ENCODE measurements at regions not wholly inside any gene's neighbourhood (a gene's known extent, or its start where the extent isn't known, plus 50 kb on each side); places are given as distances from the start of the nearest gene placed in this dataset.

DNA sequence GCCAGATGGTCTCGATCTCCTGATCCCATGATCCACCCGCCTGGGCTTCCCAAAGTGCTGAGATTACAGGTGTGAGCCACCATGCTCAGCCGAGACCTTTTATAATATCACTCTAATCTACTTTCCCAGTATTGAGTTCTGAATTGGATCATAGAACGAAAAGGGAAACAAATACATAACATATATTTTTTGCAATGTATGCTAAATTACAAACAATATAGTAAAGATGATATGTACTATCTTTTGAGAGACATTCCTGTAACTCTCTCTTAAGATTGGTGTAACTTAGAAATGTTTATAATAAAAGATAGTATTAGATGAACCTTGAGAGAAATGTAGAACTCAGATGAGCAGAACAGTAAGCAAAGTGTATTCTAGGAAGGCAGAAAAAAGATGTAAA lies 129.2 kb upstream of the TENT5A start:
- Histone ChIP-seq H3K9me3 (ENCODE audit: control insufficient read depth, insufficient read depth, low read depth, low read length) (no peaks in the 10 kb centered on the region), H3K27ac (ENCODE audit: extremely low read depth, low read depth, low read length) (no peak overlapping the region), H3K36me3 (ENCODE audit: control insufficient read depth in 2 of 2, insufficient read depth in 1 of 2, low read length in 2 of 2) (no peaks in the 10 kb centered on the region), H3K4me3 (ENCODE audit: low read depth, low read length) (no peak overlapping the region), H3K4me1 (ENCODE audit: control insufficient read depth, insufficient read depth, low read length) (no peaks in the 10 kb centered on the region)
- ChIA-PET CTCF (interaction anchor here (0.6 kb wide), 1 partner anchor 389 kb away, joined by 3 read pairs; no protein-coding TSS in a partner anchor), POLR2A (no interaction called here)
- no peak for TF ChIP-seq ZNF391 (tag by site-specific recombination; IDR thresholded peaks at IDR 0.05; ENCODE audit: borderline replicate concordance, low read depth)
- TF ChIP-seq ZNF341 (tag by site-specific recombination; IDR thresholded peaks at IDR 0.05; ENCODE audit: low read depth), result no peak
- TF ChIP-seq, protein P1, sequence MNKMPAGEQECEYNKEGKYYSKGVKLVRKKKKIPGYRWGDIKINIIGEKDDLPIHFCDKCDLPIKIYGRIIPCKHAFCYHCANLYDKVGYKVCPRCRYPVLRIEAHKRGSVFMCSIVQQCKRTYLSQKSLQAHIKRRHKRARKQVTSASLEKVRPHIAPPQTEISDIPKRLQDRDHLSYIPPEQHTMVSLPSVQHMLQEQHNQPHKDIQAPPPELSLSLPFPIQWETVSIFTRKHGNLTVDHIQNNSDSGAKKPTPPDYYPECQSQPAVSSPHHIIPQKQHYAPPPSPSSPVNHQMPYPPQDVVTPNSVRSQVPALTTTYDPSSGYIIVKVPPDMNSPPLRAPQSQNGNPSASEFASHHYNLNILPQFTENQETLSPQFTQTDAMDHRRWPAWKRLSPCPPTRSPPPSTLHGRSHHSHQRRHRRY (tag by site-specific recombination; IDR thresholded peaks at IDR 0.05), result no peak
- TF ChIP-seq WT1 (tag by site-specific recombination; IDR thresholded peaks at IDR 0.05), result no peak
- no peak for TF ChIP-seq ZNF433 (tag by site-specific recombination; IDR thresholded peaks at IDR 0.05; ENCODE audit: low read depth)
- TF ChIP-seq ZNF138 (tag by site-specific recombination; IDR thresholded peaks at IDR 0.05; ENCODE audit: borderline replicate concordance), result no peak

DNA sequence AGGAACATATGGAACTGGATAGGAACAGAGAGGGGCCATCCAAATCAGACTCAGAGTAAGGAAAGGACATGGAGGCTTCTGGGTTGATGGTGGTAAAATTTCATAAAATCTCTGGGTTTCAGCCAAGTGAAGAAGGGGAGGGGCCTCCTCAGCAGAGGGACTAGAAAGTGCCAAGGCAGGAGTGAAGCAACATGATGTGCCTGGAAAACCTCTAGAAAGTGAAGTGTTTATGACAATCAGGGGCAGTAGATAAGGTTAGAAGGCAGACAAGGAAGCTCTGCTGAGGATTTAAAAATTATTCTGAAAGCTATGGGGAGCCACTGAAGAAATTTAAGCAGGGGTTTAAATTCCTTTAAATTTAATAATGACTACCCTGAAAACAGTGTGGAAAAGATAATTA lies 126.0 kb upstream of the TENT5A start:
- CTCF ChIA-PET, result no interaction called here
- Histone ChIP-seq H3K4me3 (ENCODE audit: low read depth, low read length) (no peak overlapping the region), H3K4me1 (ENCODE audit: control insufficient read depth, insufficient read depth, low read length) (no peaks in the 10 kb centered on the region), H3K36me3 (ENCODE audit: control insufficient read depth in 2 of 2, insufficient read depth in 1 of 2, low read length in 2 of 2) (no peaks in the 10 kb centered on the region), H3K27ac (ENCODE audit: extremely low read depth, low read depth, low read length) (no peak overlapping the region), H3K9me3 (ENCODE audit: control insufficient read depth, insufficient read depth, low read depth, low read length) (no peaks in the 10 kb centered on the region)
- POLR2A ChIA-PET, result no interaction called here
- TF ChIP-seq, protein P2, sequence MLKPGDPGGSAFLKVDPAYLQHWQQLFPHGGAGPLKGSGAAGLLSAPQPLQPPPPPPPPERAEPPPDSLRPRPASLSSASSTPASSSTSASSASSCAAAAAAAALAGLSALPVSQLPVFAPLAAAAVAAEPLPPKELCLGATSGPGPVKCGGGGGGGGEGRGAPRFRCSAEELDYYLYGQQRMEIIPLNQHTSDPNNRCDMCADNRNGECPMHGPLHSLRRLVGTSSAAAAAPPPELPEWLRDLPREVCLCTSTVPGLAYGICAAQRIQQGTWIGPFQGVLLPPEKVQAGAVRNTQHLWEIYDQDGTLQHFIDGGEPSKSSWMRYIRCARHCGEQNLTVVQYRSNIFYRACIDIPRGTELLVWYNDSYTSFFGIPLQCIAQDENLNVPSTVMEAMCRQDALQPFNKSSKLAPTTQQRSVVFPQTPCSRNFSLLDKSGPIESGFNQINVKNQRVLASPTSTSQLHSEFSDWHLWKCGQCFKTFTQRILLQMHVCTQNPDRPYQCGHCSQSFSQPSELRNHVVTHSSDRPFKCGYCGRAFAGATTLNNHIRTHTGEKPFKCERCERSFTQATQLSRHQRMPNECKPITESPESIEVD (tag by site-specific recombination; IDR thresholded peaks at IDR 0.05), result no peak
- TF ChIP-seq, protein P3, sequence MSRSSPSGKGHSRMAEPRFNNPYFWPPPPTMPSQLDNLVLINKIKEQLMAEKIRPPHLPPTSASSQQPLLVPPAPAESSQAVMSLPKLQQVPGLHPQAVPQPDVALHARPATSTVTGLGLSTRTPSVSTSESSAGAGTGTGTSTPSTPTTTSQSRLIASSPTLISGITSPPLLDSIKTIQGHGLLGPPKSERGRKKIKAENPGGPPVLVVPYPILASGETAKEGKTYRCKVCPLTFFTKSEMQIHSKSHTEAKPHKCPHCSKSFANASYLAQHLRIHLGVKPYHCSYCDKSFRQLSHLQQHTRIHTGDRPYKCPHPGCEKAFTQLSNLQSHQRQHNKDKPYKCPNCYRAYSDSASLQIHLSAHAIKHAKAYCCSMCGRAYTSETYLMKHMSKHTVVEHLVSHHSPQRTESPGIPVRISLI (tag by site-specific recombination; IDR thresholded peaks at IDR 0.05), result no peak

DNA sequence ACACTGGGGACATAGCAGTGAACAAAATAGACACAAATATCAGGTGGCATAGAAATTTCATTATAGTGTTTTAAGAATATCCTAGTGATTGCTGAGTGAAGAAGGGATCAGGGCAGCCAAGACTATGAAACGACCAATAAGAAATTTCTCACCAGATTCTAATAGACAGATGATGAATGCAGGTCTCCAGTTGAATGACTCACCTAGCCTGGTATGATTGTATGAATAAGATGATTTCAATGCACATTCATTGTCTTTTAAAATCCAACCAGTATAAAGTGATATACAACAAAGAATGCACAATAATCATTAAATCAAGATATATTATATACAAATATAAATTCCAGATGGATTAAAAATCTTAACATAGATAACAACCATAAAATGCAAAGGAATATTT lies 124.5 kb upstream of the TENT5A start:
- POLR2A ChIA-PET, result no interaction called here
- CTCF ChIA-PET, result no interaction called here
- Histone ChIP-seq H3K4me3 (ENCODE audit: low read depth, low read length) (no peak overlapping the region), H3K36me3 (ENCODE audit: control insufficient read depth in 2 of 2, insufficient read depth in 1 of 2, low read length in 2 of 2) (no peaks in the 10 kb centered on the region), H3K4me1 (ENCODE audit: control insufficient read depth, insufficient read depth, low read length) (no peaks in the 10 kb centered on the region), H3K27ac (ENCODE audit: extremely low read depth, low read depth, low read length) (no peak overlapping the region), H3K9me3 (ENCODE audit: control insufficient read depth, insufficient read depth, low read depth, low read length) (no peaks in the 10 kb centered on the region)
- TF ChIP-seq SP7 (tag by site-specific recombination; IDR thresholded peaks at IDR 0.05), result no peak
- TF ChIP-seq ZNF24 (tag by site-specific recombination; IDR thresholded peaks at IDR 0.05), result no peak
- TF ChIP-seq ZNF341 (tag by site-specific recombination; IDR thresholded peaks at IDR 0.05; ENCODE audit: low read depth), result no peak
- TF ChIP-seq HOXD13 (CRISPR knock-in tag; IDR thresholded peaks at IDR 0.05; ENCODE audit: borderline replicate concordance), result no peak
- no peak for TF ChIP-seq ZNF140 (tag by site-specific recombination; IDR thresholded peaks at IDR 0.05)
- TF ChIP-seq ZNF776 (tag by site-specific recombination; IDR thresholded peaks at IDR 0.05; ENCODE audit: borderline replicate concordance), result no peak
- TF ChIP-seq ZNF169 (tag by site-specific recombination; IDR thresholded peaks at IDR 0.05), result no peak
- no peak for TF ChIP-seq KLF8 (tag by site-specific recombination; IDR thresholded peaks at IDR 0.05)
- TF ChIP-seq, protein P4, sequence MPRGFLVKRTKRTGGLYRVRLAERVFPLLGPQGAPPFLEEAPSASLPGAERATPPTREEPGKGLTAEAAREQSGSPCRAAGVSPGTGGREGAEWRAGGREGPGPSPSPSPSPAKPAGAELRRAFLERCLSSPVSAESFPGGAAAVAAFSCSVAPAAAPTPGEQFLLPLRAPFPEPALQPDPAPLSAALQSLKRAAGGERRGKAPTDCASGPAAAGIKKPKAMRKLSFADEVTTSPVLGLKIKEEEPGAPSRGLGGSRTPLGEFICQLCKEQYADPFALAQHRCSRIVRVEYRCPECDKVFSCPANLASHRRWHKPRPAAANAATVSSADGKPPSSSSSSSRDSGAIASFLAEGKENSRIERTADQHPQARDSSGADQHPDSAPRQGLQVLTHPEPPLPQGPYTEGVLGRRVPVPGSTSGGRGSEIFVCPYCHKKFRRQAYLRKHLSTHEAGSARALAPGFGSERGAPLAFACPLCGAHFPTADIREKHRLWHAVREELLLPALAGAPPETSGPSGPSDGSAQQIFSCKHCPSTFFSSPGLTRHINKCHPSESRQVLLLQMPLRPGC (tag by site-specific recombination; IDR thresholded peaks at IDR 0.05), result no peak
- no peak for TF ChIP-seq ZNF354C (tag by site-specific recombination; IDR thresholded peaks at IDR 0.05; ENCODE audit: borderline replicate concordance, low read depth)
- no peak for TF ChIP-seq ZNF221 (tag by site-specific recombination; IDR thresholded peaks at IDR 0.05; ENCODE audit: borderline replicate concordance)

Data from HEK293 (cell line).